ENCODE measurements at regions not wholly inside any gene's neighbourhood (a gene's known extent, or its start where the extent isn't known, plus 50 kb on each side); places are given as distances from the start of the nearest gene placed in this dataset.

- TF ChIP-seq CTCF (conservative IDR thresholded peaks at IDR 0.05; ENCODE audit: low read depth in 2 of 2): no peak
- no peak for TF ChIP-seq POLR2AphosphoS5 (IDR thresholded peaks at IDR 0.05; ENCODE audit: low read depth)
- no peak for TF ChIP-seq EZH2 (IDR thresholded peaks at IDR 0.05; ENCODE audit: low read depth, unreplicated experiment)
These were observed 59.3 kb upstream of the BCO1 start for GRCh38 chr16:81179219-81179618.
